ENCODE measurements at regions not wholly inside any gene's neighbourhood (a gene's known extent, or its start where the extent isn't known, plus 50 kb on each side); places are given as distances from the start of the nearest gene placed in this dataset.
A peak's percentile ranks its signal among the peaks of the same experiment; 100 is the strongest.

DNA sequence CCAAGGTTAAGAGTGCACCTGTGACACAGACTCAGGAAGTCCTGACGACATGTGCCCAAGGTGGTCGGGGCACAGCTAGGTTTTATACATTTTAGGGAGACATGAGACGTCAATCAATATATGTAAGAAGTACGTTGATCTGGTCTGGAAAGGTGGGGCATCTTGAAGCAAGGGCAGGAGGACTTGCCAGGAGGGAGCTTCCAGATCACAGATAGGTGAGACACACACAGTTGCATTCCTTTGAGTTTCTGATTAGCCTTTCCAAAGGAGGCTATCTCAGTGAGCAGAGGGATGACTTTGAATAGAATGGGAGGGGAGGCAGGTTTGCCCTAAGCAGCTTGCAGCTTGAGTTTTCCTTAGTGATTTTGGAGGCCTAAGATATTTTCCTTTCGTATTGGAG is 257.4 kb downstream of the CGGBP1 start (continued):
- TF ChIP-seq, protein P1, sequence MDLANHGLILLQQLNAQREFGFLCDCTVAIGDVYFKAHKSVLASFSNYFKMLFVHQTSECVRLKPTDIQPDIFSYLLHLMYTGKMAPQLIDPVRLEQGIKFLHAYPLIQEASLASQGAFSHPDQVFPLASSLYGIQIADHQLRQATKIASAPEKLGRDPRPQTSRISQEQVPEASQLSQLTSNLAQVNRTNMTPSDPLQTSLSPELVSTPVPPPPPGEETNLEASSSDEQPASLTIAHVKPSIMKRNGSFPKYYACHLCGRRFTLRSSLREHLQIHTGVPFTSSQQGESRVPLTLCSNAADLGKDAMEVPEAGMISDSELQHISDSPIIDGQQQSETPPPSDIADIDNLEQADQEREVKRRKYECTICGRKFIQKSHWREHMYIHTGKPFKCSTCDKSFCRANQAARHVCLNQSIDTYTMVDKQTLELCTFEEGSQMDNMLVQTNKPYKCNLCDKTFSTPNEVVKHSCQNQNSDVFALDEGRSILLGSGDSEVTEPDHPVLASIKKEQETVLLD (IDR thresholded peaks at IDR 0.05), result peak; percentile 42; the same call in 1 of the 2 replicates
- TF ChIP-seq PHF21A (IDR thresholded peaks at IDR 0.05; ENCODE audit: borderline replicate concordance, low read depth) (no peak), ZNF511 (CRISPR knock-in tag; IDR thresholded peaks at IDR 0.05) (no peak), NFATC3 (IDR thresholded peaks at IDR 0.05) (no peak), DPF2 (IDR thresholded peaks at IDR 0.05) (peak; percentile 85), TAL1 (IDR thresholded peaks at IDR 0.05) (peak; percentile 78), SP1 (CRISPR knock-in tag; IDR thresholded peaks at IDR 0.05) (no peak), ZNF165 (CRISPR knock-in tag; IDR thresholded peaks at IDR 0.05; ENCODE audit: borderline replicate concordance) (no peak), RFX7 (CRISPR knock-in tag; IDR thresholded peaks at IDR 0.05) (no peak), NFIC (IDR thresholded peaks at IDR 0.05) (peak; percentile 53), MAFF (IDR thresholded peaks at IDR 0.05; ENCODE audit: low read length) (no peak), ARID1B (IDR thresholded peaks at IDR 0.05) (peak; percentile 87), CBFB (CRISPR knock-in tag; IDR thresholded peaks at IDR 0.05) (no peak), FOXM1 (IDR thresholded peaks at IDR 0.05; ENCODE audit: low read depth) (peak; percentile 16; the same call in 1 of the 2 replicates), FOXM1 (CRISPR knock-in tag; IDR thresholded peaks at IDR 0.05; ENCODE audit: low read depth) (no peak), ATF4 (CRISPR knock-in tag; IDR thresholded peaks at IDR 0.05) (no peak)
- TF ChIP-seq, protein P2, sequence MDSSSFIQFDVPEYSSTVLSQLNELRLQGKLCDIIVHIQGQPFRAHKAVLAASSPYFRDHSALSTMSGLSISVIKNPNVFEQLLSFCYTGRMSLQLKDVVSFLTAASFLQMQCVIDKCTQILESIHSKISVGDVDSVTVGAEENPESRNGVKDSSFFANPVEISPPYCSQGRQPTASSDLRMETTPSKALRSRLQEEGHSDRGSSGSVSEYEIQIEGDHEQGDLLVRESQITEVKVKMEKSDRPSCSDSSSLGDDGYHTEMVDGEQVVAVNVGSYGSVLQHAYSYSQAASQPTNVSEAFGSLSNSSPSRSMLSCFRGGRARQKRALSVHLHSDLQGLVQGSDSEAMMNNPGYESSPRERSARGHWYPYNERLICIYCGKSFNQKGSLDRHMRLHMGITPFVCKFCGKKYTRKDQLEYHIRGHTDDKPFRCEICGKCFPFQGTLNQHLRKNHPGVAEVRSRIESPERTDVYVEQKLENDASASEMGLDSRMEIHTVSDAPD (CRISPR knock-in tag; IDR thresholded peaks at IDR 0.05), result no peak
